Spleen (tissue), 7 donors: ENCODE measurements at regions not wholly inside any gene's neighbourhood (a gene's known extent, or its start where the extent isn't known, plus 50 kb on each side); places are given as distances from the start of the nearest gene placed in this dataset.

Experiments
- POLR2A ChIP-seq, 3 donors: fragments of 450-650 bp; IDR thresholded peaks; one replicate each; pipeline ENCODE4 v1.5.1; 2017; ENCODE audit warnings: antibody characterized with exemption in 3 of 3, mild to moderate bottlenecking in 1 of 3
- POLR2AphosphoS5 ChIP-seq, 3 donors: sonication (generic); formaldehyde crosslinking; IDR thresholded peaks; one replicate each; pipeline ENCODE4 v1.5.1; 2017; ENCODE audit warnings: antibody characterized with exemption in 3 of 3
- TF ChIP-seq, protein P1 (sequence below), 11 experiments: fragments of 200-600 bp in 7 of 11; fragments of 450-650 bp in 4 of 11; sonication (generic) in 4 of 11; IDR thresholded peaks in 8 of 11; conservative IDR thresholded peaks in 3 of 11; 1 replicate in 7 of 11; 2 replicates in 4 of 11; pipeline versions ENCODE4 v1.4.0 to v1.8.0; 2016 to 2021; ENCODE audit warnings: antibody characterized with exemption in 11 of 11, inconsistent platforms in 4 of 11, mild to moderate bottlenecking in 1 of 11
- donor health status: DM: no; HTN: no; CAD: no; lungs with moderate emphysema.
- donor health status: DM: no; HTN: no; CAD: no.
- donor health status: DM: no; HTN: no; CAD: no.

DNA sequence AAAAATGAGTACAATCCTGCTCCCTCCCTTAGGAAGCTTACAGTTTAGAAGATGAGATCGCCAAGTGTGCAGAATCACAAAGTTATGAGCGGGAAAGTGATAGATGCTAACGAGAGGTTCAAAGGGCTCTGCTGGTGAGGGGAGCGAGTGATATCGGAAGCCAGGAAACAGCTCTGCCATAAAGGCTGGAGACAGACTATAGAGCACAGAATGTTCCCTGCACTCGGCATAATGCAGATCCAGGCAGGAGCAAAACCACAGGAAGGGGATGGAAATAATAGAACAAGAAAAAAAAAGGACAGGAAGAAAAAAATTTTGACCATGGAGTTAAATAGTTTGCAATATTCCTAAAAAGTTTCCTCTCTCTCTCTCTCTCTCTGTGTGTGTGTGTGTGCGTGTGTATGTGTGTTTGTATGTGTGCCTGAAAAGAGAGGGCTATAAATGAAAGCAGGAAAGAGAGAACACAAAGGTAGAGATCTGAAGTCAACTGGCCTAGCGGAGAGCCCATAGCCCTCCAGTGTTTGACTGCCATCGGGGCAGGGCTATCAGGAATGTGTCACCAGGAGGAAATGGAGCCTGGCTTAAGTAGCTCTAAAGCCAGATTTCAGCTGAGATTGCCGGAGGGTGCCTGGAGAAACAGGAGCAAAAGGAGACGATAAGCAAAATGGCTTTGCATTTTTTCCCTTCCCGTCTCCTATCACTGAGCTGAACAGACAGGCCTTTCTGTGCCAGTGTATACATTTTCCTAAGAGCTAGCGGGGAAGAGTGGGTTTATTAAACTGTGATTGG lies 175.8 kb upstream of the LYZL1 start:
- TF ChIP-seq, protein P1, sequence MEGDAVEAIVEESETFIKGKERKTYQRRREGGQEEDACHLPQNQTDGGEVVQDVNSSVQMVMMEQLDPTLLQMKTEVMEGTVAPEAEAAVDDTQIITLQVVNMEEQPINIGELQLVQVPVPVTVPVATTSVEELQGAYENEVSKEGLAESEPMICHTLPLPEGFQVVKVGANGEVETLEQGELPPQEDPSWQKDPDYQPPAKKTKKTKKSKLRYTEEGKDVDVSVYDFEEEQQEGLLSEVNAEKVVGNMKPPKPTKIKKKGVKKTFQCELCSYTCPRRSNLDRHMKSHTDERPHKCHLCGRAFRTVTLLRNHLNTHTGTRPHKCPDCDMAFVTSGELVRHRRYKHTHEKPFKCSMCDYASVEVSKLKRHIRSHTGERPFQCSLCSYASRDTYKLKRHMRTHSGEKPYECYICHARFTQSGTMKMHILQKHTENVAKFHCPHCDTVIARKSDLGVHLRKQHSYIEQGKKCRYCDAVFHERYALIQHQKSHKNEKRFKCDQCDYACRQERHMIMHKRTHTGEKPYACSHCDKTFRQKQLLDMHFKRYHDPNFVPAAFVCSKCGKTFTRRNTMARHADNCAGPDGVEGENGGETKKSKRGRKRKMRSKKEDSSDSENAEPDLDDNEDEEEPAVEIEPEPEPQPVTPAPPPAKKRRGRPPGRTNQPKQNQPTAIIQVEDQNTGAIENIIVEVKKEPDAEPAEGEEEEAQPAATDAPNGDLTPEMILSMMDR (IDR thresholded peaks at IDR 0.05 in 8 of 11, conservative IDR thresholded peaks at IDR 0.05 in 3 of 11) = no peak
- TF ChIP-seq POLR2AphosphoS5 (IDR thresholded peaks at IDR 0.05) (no peak), POLR2A (IDR thresholded peaks at IDR 0.05) (no peak)
